HEK293 (cell line): ENCODE measurements at regions not wholly inside any gene's neighbourhood (a gene's known extent, or its start where the extent isn't known, plus 50 kb on each side); places are given as distances from the start of the nearest gene placed in this dataset.

Experiments
- CTCF ChIA-PET: fragments of 350-600 bp; formaldehyde crosslinking; extraction: SDS; loops from one replicate; lab custom pipeline; 2021; ENCODE audit warnings: antibody characterized with exemption; lab: Yijun Ruan, JAX
- POLR2A ChIA-PET: fragments of 300-600 bp; formaldehyde crosslinking; extraction: SDS; loops from one replicate; lab custom pipeline; 2020; ENCODE audit warnings: antibody characterized with exemption, inconsistent platforms; lab: Yijun Ruan, JAX
- H3K27ac ChIP-seq: fragments of 200-500 bp; sonication (Bioruptor generic); 2 replicates; pipeline ENCODE4 v1.5.1; 2014; ENCODE audit warnings: low read depth, low read length, control low read depth, inconsistent platforms; ENCODE audit errors: extremely low read depth
- H3K36me3 ChIP-seq, 2 experiments: fragments of 200-500 bp in 1 of 2; sonication (Bioruptor generic) in 1 of 2; 1 replicate in 1 of 2; 2 replicates in 1 of 2; pipeline ENCODE4 v1.5.1; 2014 to 2017; ENCODE audit warnings: inconsistent platforms in 2 of 2, low read length in 2 of 2; ENCODE audit not compliant: control insufficient read depth in 2 of 2, insufficient read depth in 1 of 2
- H3K4me1 ChIP-seq: fragments of 200-500 bp; sonication (Bioruptor generic); 2 replicates; pipeline ENCODE4 v1.5.1; 2014; ENCODE audit warnings: mild to moderate bottlenecking, low read length, inconsistent platforms; ENCODE audit not compliant: control insufficient read depth, insufficient read depth
- H3K4me3 ChIP-seq: 2 replicates; pipeline ENCODE4 v1.5.1; 2011; ENCODE audit warnings: low read depth, mild to moderate bottlenecking, control low read depth, low read length, moderate library complexity
- H3K9me3 ChIP-seq: fragments of 200-500 bp; sonication (Bioruptor generic); 2 replicates; pipeline ENCODE4 v1.5.1; 2014; ENCODE audit warnings: low read depth, low read length, inconsistent platforms; ENCODE audit not compliant: control insufficient read depth, insufficient read depth
- GFI1B ChIP-seq: fragments of 450-650 bp; formaldehyde crosslinking; IDR thresholded peaks from 2 replicates; pipeline ENCODE4 v1.5.1; 2016; ENCODE audit warnings: missing biosample characterization, missing genetic modification characterization
- INSM2 ChIP-seq: fragments of 450-650 bp; formaldehyde crosslinking; IDR thresholded peaks from 2 replicates; pipeline ENCODE4 v1.5.1; 2016; ENCODE audit warnings: missing biosample characterization, missing genetic modification characterization
- ZBTB20 ChIP-seq: fragments of 450-650 bp; formaldehyde crosslinking; IDR thresholded peaks from 2 replicates; pipeline ENCODE4 v1.5.1; 2016; ENCODE audit warnings: missing biosample characterization, missing genetic modification characterization
- ZFHX2 ChIP-seq: fragments of 450-650 bp; formaldehyde crosslinking; conservative IDR thresholded peaks from 2 replicates; pipeline ENCODE4 v1.5.1; 2016; ENCODE audit warnings: missing biosample characterization, missing genetic modification characterization
- ZFP41 ChIP-seq: fragments of 450-650 bp; formaldehyde crosslinking; IDR thresholded peaks from 2 replicates; pipeline ENCODE4 v1.5.1; 2016; ENCODE audit warnings: missing biosample characterization, missing genetic modification characterization, borderline replicate concordance
- ZNF174 ChIP-seq: fragments of 450-650 bp; formaldehyde crosslinking; IDR thresholded peaks from 2 replicates; pipeline ENCODE4 v1.5.0; 2017; ENCODE audit warnings: missing biosample characterization, mild to moderate bottlenecking, missing genetic modification characterization
- ZNF184 ChIP-seq: fragments of 450-650 bp; IDR thresholded peaks from 2 replicates; pipeline ENCODE4 v1.5.1; 2018; ENCODE audit warnings: missing biosample characterization, mild to moderate bottlenecking, missing genetic modification characterization
- ZNF239 ChIP-seq: fragments of 450-650 bp; formaldehyde crosslinking; IDR thresholded peaks from 2 replicates; pipeline ENCODE4 v1.5.1; 2016; ENCODE audit warnings: missing biosample characterization, missing genetic modification characterization
- ZNF274 ChIP-seq, 2 experiments: fragments of 200-500 bp in 1 of 2; fragments of 450-650 bp in 1 of 2; sonication (Bioruptor generic) in 1 of 2; formaldehyde crosslinking in 1 of 2; IDR thresholded peaks; 2 replicates each; pipeline versions ENCODE4 v1.5.1 to v1.6.1; 2014 to 2016; ENCODE audit warnings: borderline replicate concordance in 1 of 2, inconsistent platforms in 1 of 2, low read length in 1 of 2, missing biosample characterization in 1 of 2, missing genetic modification characterization in 1 of 2
- ZNF335 ChIP-seq: fragments of 450-650 bp; formaldehyde crosslinking; conservative IDR thresholded peaks from 2 replicates; pipeline ENCODE4 v1.5.1; 2016; ENCODE audit warnings: missing biosample characterization, missing genetic modification characterization
- ZNF341 ChIP-seq: fragments of 450-650 bp; formaldehyde crosslinking; IDR thresholded peaks from 2 replicates; pipeline ENCODE4; 2016; ENCODE audit warnings: low read depth, missing biosample characterization, missing genetic modification characterization
- ZNF394 ChIP-seq: fragments of 450-650 bp; formaldehyde crosslinking; IDR thresholded peaks from 2 replicates; pipeline ENCODE4 v1.5.1; 2016; ENCODE audit warnings: missing biosample characterization, missing genetic modification characterization, mild to moderate bottlenecking, moderate library complexity, borderline replicate concordance
- ZNF398 ChIP-seq: fragments of 450-650 bp; formaldehyde crosslinking; IDR thresholded peaks from 2 replicates; pipeline ENCODE4 v1.5.1; 2017; ENCODE audit warnings: missing biosample characterization, missing genetic modification characterization
- ZNF404 ChIP-seq: fragments of 450-650 bp; formaldehyde crosslinking; IDR thresholded peaks from 2 replicates; pipeline ENCODE4 v1.5.1; 2017; ENCODE audit warnings: missing biosample characterization, missing genetic modification characterization
- ZNF449 ChIP-seq: fragments of 450-650 bp; formaldehyde crosslinking; IDR thresholded peaks from 2 replicates; pipeline ENCODE4 v1.5.1; 2017; ENCODE audit warnings: missing biosample characterization, mild to moderate bottlenecking, missing genetic modification characterization, moderate library complexity
- ZNF571 ChIP-seq: fragments of 450-650 bp; formaldehyde crosslinking; IDR thresholded peaks from 2 replicates; pipeline ENCODE4 v1.5.0; 2017; ENCODE audit warnings: missing biosample characterization, missing genetic modification characterization
- ZNF596 ChIP-seq: fragments of 450-650 bp; IDR thresholded peaks from 2 replicates; pipeline ENCODE4 v1.5.0; 2018; ENCODE audit warnings: missing biosample characterization, mild to moderate bottlenecking, missing genetic modification characterization, moderate library complexity
- ZNF645 ChIP-seq: fragments of 450-650 bp; formaldehyde crosslinking; IDR thresholded peaks from 2 replicates; pipeline ENCODE4; 2016; ENCODE audit warnings: missing biosample characterization, missing genetic modification characterization
- ZNF670 ChIP-seq: fragments of 450-650 bp; formaldehyde crosslinking; IDR thresholded peaks from 2 replicates; pipeline ENCODE4 v1.5.1; 2016; ENCODE audit warnings: missing biosample characterization, missing genetic modification characterization, low read depth
- ZSCAN18 ChIP-seq: fragments of 450-650 bp; formaldehyde crosslinking; IDR thresholded peaks from 2 replicates; pipeline ENCODE4 v1.5.1; 2016; ENCODE audit warnings: missing biosample characterization, missing genetic modification characterization
- ZSCAN30 ChIP-seq: fragments of 450-650 bp; IDR thresholded peaks from 2 replicates; pipeline ENCODE4 v1.5.1; 2018; ENCODE audit warnings: missing biosample characterization, mild to moderate bottlenecking, missing genetic modification characterization, moderate library complexity
- ZSCAN4 ChIP-seq: fragments of 450-650 bp; formaldehyde crosslinking; IDR thresholded peaks from 2 replicates; pipeline ENCODE4 v1.5.1; 2017; ENCODE audit warnings: missing biosample characterization, missing genetic modification characterization
- ZSCAN5A ChIP-seq: fragments of 450-650 bp; formaldehyde crosslinking; IDR thresholded peaks from 2 replicates; pipeline ENCODE4 v1.5.1; 2016; ENCODE audit warnings: missing biosample characterization, missing genetic modification characterization

- POLR2A ChIA-PET = interaction anchor here (0.7 kb wide), 1 partner anchor 10 kb away, joined by 3 read pairs; no protein-coding TSS in a partner anchor
- no peaks in the 10 kb centered on the region; the same call in 1 of the 2 replicates for H3K9me3 ChIP-seq
- no peaks in the 10 kb centered on the region for H3K4me1 ChIP-seq
- H3K36me3 ChIP-seq = no peaks in the 10 kb centered on the region
- H3K27ac ChIP-seq = no peak overlapping the region
- CTCF ChIA-PET = no interaction called here
- TF ChIP-seq ZNF398 (no peak), ZNF274 (IDR thresholded peaks at IDR 0.05; ENCODE audit: low read length) (no peak), ZNF274 (tag by site-specific recombination; IDR thresholded peaks at IDR 0.05; ENCODE audit: borderline replicate concordance) (no peak), ZNF571 (tag by site-specific recombination) (no peak), ZFP41 (tag by site-specific recombination) (no peak), ZSCAN4 (tag by site-specific recombination) (no peak), ZSCAN30 (tag by site-specific recombination) (no peak), ZNF645 (tag by site-specific recombination) (no peak), ZSCAN5A (tag by site-specific recombination) (no peak), ZNF394 (no peak), ZBTB20 (tag by site-specific recombination) (no peak), ZNF184 (tag by site-specific recombination) (no peak), ZNF239 (tag by site-specific recombination) (no peak), ZNF596 (tag by site-specific recombination) (no peak), ZNF404 (tag by site-specific recombination) (no peak), ZNF670 (no peak), ZNF335 (tag by site-specific recombination) (no peak)
- no peak overlapping the region for H3K4me3 ChIP-seq
Measured at GRCh38 chrX:12032082-12032481, 106.2 kb upstream of the FRMPD4 start.

GRCh38 chrX:12034741-12035140, 103.5 kb upstream of the FRMPD4 start:
- Histone ChIP-seq H3K4me3 (no peak overlapping the region), H3K9me3 (no peaks in the 10 kb centered on the region; the same call in 1 of the 2 replicates), H3K27ac (no peak overlapping the region), H3K4me1 (no peaks in the 10 kb centered on the region), H3K36me3 (no peaks in the 10 kb centered on the region)
- ChIA-PET POLR2A (no interaction called here), CTCF (interaction anchor here (0.6 kb wide), 1 partner anchor 9 kb away, joined by 3 read pairs; no protein-coding TSS in a partner anchor)
- TF ChIP-seq ZNF341 (no peak), ZSCAN18 (tag by site-specific recombination) (no peak), ZNF174 (tag by site-specific recombination) (no peak), ZFHX2 (tag by site-specific recombination) (no peak), INSM2 (tag by site-specific recombination) (no peak), ZNF449 (tag by site-specific recombination) (no peak), GFI1B (tag by site-specific recombination) (no peak)
